RWPE1 (cell line): ENCODE measurements at regions not wholly inside any gene's neighbourhood (a gene's known extent, or its start where the extent isn't known, plus 50 kb on each side); places are given as distances from the start of the nearest gene placed in this dataset.

ENCODE experiments used
- CTCF ChIA-PET: fragments of 350-600 bp; sonication (Branson Sonifier 250); formaldehyde crosslinking; extraction: SDS; loops from one replicate; lab custom pipeline; 2021; lab: Yijun Ruan, JAX
- POLR2A ChIA-PET: fragments of 400-600 bp; formaldehyde crosslinking; extraction: SDS; loops from one replicate; lab custom pipeline; 2020; ENCODE audit warnings: antibody characterized with exemption; ENCODE audit not compliant: low non-redundant PET; lab: Yijun Ruan, JAX
- DNase-seq: peaks from one replicate; pipeline ENCODE4 v3.0.0; 2012; ENCODE audit warnings: low spot score
- H3K27ac ChIP-seq: fragments of 450-650 bp; 2 replicates; pipeline ENCODE4 v1.5.1; 2017
- CTCF ChIP-seq: fragments of 450-650 bp; conservative IDR thresholded peaks from 2 replicates; pipeline ENCODE4 v1.5.1; 2017; ENCODE audit warnings: low read depth, mild to moderate bottlenecking

GRCh38 chr21:38664315-38664714, 141.4 kb upstream of the ETS2 start:
- CTCF ChIA-PET = interaction anchor here (1.0 kb wide), 1 partner anchor 473 kb away, joined by 4 read pairs; no protein-coding TSS in a partner anchor
- POLR2A ChIA-PET = no interaction called here
- H3K27ac ChIP-seq = no peak overlapping the region
- DNase-seq = no peak
- TF ChIP-seq CTCF = no peak

GRCh38 chr21:38664841-38665240, 140.9 kb upstream of the ETS2 start:
- CTCF ChIA-PET = interaction anchor here (1.0 kb wide), 1 partner anchor 47 kb away, joined by 4 read pairs; no protein-coding TSS in a partner anchor
- H3K27ac ChIP-seq = no peak overlapping the region
- DNase-seq = no peak
- no peak for TF ChIP-seq CTCF
- POLR2A ChIA-PET = no interaction called here

GRCh38 chr21:38667291-38667870, 138.3 kb upstream of the ETS2 start:
- ChIA-PET POLR2A (no interaction called here), CTCF (interaction anchor here (0.8 kb wide), 1 partner anchor 39 kb away, joined by 3 read pairs; no protein-coding TSS in a partner anchor)
- no peak for DNase-seq
- no peak for TF ChIP-seq CTCF
- H3K27ac ChIP-seq = no peak overlapping the region

- ChIA-PET CTCF (interaction anchor here (2.0 kb wide), 2 partner anchors 44 to 470 kb away, joined by 12 to 17 read pairs; no protein-coding TSS in a partner anchor), POLR2A (no interaction called here)
- no peak overlapping the region for H3K27ac ChIP-seq
- no peak for TF ChIP-seq CTCF
- DNase-seq = no peak
Measured at GRCh38 chr21:38668067-38668466, 137.7 kb upstream of the ETS2 start.

DNA sequence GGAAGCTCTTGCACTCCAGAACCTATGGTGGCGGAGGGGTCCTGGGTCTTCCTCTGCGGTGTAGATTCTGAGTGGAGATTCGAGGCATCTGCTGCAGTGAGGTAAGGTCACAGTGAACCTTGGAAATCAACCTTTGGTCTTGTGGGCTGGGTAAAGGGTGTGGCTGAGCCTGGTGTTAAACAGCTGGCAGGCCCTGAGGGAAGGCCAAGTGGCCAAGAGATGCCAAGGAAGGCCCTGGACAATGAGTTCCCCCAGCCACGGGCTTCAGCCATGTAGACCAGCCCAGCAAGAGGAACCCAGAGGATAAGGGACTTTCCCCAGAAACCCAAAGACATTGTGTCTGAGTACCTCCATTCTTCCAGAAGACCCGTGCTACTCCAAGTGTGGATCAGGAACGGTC, 137.2 kb upstream of the ETS2 start:
- DNase-seq = no peak
- no peak for TF ChIP-seq CTCF
- CTCF ChIA-PET = interaction anchor here (0.6 to 2.0 kb wide), 3 partner anchors 43 to 469 kb away, joined by 3 to 17 read pairs (median 12); no protein-coding TSS in a partner anchor
- POLR2A ChIA-PET = no interaction called here
- H3K27ac ChIP-seq = no peak overlapping the region

DNA sequence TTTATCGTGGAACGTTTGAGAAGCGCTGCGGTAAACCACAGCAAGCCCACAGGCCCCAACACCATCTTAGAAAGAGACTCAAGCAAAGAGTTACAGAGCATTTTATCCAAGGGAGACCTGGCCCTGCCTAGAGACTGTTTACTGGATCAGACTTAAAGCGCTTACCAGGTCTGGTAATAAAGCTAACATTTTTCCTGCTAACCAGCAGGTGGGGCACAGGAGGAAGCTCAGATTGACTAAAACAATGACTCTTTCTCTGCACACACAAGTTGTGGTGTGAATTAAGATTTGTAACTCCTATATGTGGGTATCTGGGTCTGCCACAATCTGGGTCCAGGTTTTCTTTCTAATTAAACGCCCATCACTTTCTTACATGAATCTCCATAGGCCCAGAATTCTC, 136.5 kb upstream of the ETS2 start:
- ChIA-PET POLR2A (no interaction called here), CTCF (interaction anchor here (0.6 to 2.0 kb wide), 5 partner anchors 10 to 593 kb away, joined by 3 to 17 read pairs (median 3); no protein-coding TSS in a partner anchor)
- peak; percentile 19 for DNase-seq
- peak; percentile 35 for TF ChIP-seq CTCF
- H3K27ac ChIP-seq = no peak overlapping the region
